Mesodermal cell (in vitro differentiated cells): ENCODE measurements at regions not wholly inside any gene's neighbourhood (a gene's known extent, or its start where the extent isn't known, plus 50 kb on each side); places are given as distances from the start of the nearest gene placed in this dataset.
"Not testable (repeated sequence)": the region's sequence is repeated elsewhere in the genome, so short reads cannot be mapped to it uniquely, and the experiment has no call there.

ENCODE experiments used
- H3K27ac ChIP-seq: 2 replicates; pipeline ENCODE4 v1.7.0; 2013; ENCODE audit warnings: mild to moderate bottlenecking, low read depth, low read length, moderate library complexity; ENCODE audit not compliant: severe bottlenecking
- H3K36me3 ChIP-seq: 2 replicates; pipeline ENCODE4 v1.7.1; 2013; ENCODE audit warnings: mild to moderate bottlenecking, low read length, moderate library complexity; ENCODE audit not compliant: control insufficient read depth, insufficient read depth
- H3K4me1 ChIP-seq: one replicate; pipeline ENCODE4 v1.7.1; 2013; ENCODE audit warnings: mild to moderate bottlenecking, low read length; ENCODE audit not compliant: insufficient read depth, control insufficient read depth, poor library complexity, severe bottlenecking
- H3K4me3 ChIP-seq: 2 replicates; pipeline ENCODE4 v1.7.0; 2013; ENCODE audit warnings: low read length, control low read depth, mild to moderate bottlenecking; ENCODE audit not compliant: insufficient read depth, poor library complexity, severe bottlenecking; ENCODE audit errors: extremely low read depth
- H3K9me3 ChIP-seq: 2 replicates; pipeline ENCODE4 v1.7.1; 2013; ENCODE audit warnings: mild to moderate bottlenecking, low read length, moderate library complexity; ENCODE audit not compliant: control insufficient read depth
- WGBS, 2 experiments: methylation state at CpG; one replicate each; pipeline ENCODE4 v1.1.5; 2013; ENCODE audit warnings: missing lambda C conversion rate in 2 of 2; ENCODE audit not compliant: insufficient coverage in 2 of 2; 5-methylcytosine and 5-hydroxymethylcytosine counted together

- Histone ChIP-seq H3K4me3 (no peak overlapping the region), H3K27ac (no peak overlapping the region), H3K36me3 (no peaks in the 10 kb centered on the region), H3K9me3 (no peaks in the 10 kb centered on the region), H3K4me1 (no peaks in the 10 kb centered on the region)
Observed at GRCh38 chr3:7982126-7982525, 519.5 kb upstream of the LMCD1 start.

GRCh38 chr3:7999384-7999783 is 502.2 kb upstream of the LMCD1 start:
- 18 to 20% methylated on average over 2 of the region's 4 CpGs for WGBS, 2 experiments
- Histone ChIP-seq H3K4me1 (no peaks in the 10 kb centered on the region), H3K27ac (no peak overlapping the region), H3K9me3 (no peaks in the 10 kb centered on the region), H3K4me3 (no peak overlapping the region), H3K36me3 (no peaks in the 10 kb centered on the region)

GRCh38 chr3:8001307-8001706 is 500.3 kb upstream of the LMCD1 start:
- Histone ChIP-seq H3K4me3 (no peak overlapping the region), H3K9me3 (no peaks in the 10 kb centered on the region), H3K36me3 (no peaks in the 10 kb centered on the region), H3K27ac (no peak overlapping the region), H3K4me1 (no peaks in the 10 kb centered on the region)
- 60 to 67% methylated on average over 1 of the region's 1 CpG for WGBS, 2 experiments

GRCh38 chr3:8001712-8002111 is 499.9 kb upstream of the LMCD1 start:
- Histone ChIP-seq H3K4me1 (no peaks in the 10 kb centered on the region), H3K9me3 (no peaks in the 10 kb centered on the region), H3K27ac (no peak overlapping the region), H3K4me3 (no peak overlapping the region), H3K36me3 (no peaks in the 10 kb centered on the region)
- WGBS, 2 experiments = 80 to 100% methylated on average over 1 of the region's 6 CpGs

GRCh38 chr3:8011902-8012301 is 489.7 kb upstream of the LMCD1 start:
- H3K4me3 ChIP-seq = no peak overlapping the region
- H3K36me3 ChIP-seq = no peaks in the 10 kb centered on the region
- WGBS, 2 experiments = no CpG with 5 or more reads among the region's 3 CpGs
- H3K27ac ChIP-seq = no peak overlapping the region
- H3K9me3 ChIP-seq = no peaks in the 10 kb centered on the region
- H3K4me1 ChIP-seq = peaks cover 2% of the 10 kb centered on the region

GRCh38 chr3:8020047-8020841 is 481.4 kb upstream of the LMCD1 start:
- H3K9me3 ChIP-seq = peaks cover 7% of the 10 kb centered on the region

GRCh38 chr3:8027954-8028353 is 473.7 kb upstream of the LMCD1 start:
- Histone ChIP-seq H3K9me3 (no peaks in the 10 kb centered on the region), H3K4me3 (no peak overlapping the region), H3K36me3 (no peaks in the 10 kb centered on the region), H3K27ac (no peak overlapping the region), H3K4me1 (no peaks in the 10 kb centered on the region)
- no CpG with 5 or more reads among the region's 1 CpG for WGBS, 2 experiments

More at GRCh38 chr3:8020047-8020841, 481.4 kb upstream of the LMCD1 start:
- Histone ChIP-seq H3K4me3 (no peak overlapping the region), H3K4me1 (no peaks in the 10 kb centered on the region), H3K36me3 (no peaks in the 10 kb centered on the region), H3K27ac (no peak overlapping the region)
- 73 to 78% methylated on average over 4 of the region's 7 CpGs for WGBS, 2 experiments

GRCh38 chr3:8050283-8050682 is 451.3 kb upstream of the LMCD1 start:
- Histone ChIP-seq H3K27ac (no peak overlapping the region), H3K36me3 (no peaks in the 10 kb centered on the region), H3K9me3 (no peaks in the 10 kb centered on the region), H3K4me3 (no peak overlapping the region), H3K4me1 (no peaks in the 10 kb centered on the region)
- no CpG with 5 or more reads among the region's 2 CpGs for WGBS, 2 experiments

- Histone ChIP-seq H3K4me1 (no peaks in the 10 kb centered on the region), H3K36me3 (no peaks in the 10 kb centered on the region), H3K9me3 (no peaks in the 10 kb centered on the region), H3K4me3 (no peak overlapping the region), H3K27ac (no peak overlapping the region)
- 95 to 96% methylated on average over 4 to 6 of the region's 7 CpGs for WGBS, 2 experiments
Observed at GRCh38 chr3:8052659-8053058, 449.0 kb upstream of the LMCD1 start.

- H3K9me3 ChIP-seq, H3K4me1 ChIP-seq, H3K27ac ChIP-seq, H3K36me3 ChIP-seq, H3K4me3 ChIP-seq: not testable (repeated sequence)
- WGBS, 2 experiments = 83% methylated on average over 3 to 8 of the region's 9 CpGs
Observed at GRCh38 chr3:8068135-8068534, 433.5 kb upstream of the LMCD1 start.

GRCh38 chr3:8069471-8069870 is 432.2 kb upstream of the LMCD1 start:
- Histone ChIP-seq H3K4me3 (no peak overlapping the region), H3K9me3 (no peaks in the 10 kb centered on the region), H3K4me1 (peaks cover 3% of the 10 kb centered on the region), H3K36me3 (no peaks in the 10 kb centered on the region), H3K27ac (no peak overlapping the region)
- 80% methylated on average over 1 of the region's 1 CpG; no CpG with 5 or more reads in 1 of the 2 experiments for WGBS, 2 experiments
